ENCODE measurements at regions not wholly inside any gene's neighbourhood (a gene's known extent, or its start where the extent isn't known, plus 50 kb on each side); places are given as distances from the start of the nearest gene placed in this dataset.

DNA sequence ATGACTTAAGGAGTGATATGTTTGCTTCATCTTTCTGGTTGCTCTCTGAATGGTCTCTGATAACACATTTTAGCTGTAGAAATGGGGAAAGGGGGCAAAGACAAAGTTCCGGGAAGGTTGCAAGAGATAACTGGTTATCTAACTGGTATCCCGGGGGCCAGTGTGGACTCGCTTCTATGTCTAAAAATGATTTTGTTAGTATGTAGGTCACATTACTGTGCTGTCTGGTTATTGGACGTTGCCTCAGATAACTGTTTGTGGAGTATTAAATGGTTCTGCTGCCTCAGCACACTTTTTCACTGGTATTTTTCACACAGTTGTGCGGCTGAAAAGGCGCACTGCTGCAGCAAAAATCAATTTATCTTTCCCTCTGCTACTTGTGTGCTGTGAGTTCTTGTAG, 63.0 kb upstream of the ZNF536 start:
- DNase-seq (ENCODE audit: low spot score): no peak

DNA sequence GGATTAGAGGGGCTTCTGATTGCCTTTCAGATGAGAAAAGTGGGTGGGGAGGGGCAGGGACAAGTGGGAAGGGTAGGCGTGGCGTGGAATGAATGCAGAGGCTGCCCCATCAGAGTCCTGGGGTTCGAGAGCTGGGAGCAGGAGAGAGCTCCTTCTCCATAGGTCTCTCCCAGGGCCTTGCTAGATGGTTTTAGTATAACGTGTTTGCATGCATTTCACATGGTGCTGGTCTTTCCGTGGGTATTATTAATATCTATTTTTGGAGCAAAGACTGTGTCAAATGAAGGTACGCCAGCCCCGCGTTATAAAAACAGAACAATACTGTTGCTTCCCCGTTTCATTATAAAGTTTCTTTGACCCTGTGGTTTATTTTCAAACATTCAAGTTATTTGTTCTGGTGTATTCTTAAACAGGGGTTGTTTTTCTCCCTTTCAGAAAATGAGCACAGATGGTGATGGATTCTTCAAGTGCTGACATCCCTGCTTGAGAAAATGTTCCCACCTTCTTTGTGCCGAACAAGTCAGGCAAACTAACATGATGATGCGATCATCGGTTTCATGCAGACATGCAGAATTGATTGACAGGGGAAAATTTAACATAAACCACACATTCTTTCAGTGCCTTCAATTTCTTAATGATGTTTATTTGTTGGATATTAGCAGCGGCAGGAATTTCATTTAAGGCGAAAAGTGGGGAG, 62.1 kb upstream of the ZNF536 start:
- DNase-seq (ENCODE audit: low spot score): no peak

DNA sequence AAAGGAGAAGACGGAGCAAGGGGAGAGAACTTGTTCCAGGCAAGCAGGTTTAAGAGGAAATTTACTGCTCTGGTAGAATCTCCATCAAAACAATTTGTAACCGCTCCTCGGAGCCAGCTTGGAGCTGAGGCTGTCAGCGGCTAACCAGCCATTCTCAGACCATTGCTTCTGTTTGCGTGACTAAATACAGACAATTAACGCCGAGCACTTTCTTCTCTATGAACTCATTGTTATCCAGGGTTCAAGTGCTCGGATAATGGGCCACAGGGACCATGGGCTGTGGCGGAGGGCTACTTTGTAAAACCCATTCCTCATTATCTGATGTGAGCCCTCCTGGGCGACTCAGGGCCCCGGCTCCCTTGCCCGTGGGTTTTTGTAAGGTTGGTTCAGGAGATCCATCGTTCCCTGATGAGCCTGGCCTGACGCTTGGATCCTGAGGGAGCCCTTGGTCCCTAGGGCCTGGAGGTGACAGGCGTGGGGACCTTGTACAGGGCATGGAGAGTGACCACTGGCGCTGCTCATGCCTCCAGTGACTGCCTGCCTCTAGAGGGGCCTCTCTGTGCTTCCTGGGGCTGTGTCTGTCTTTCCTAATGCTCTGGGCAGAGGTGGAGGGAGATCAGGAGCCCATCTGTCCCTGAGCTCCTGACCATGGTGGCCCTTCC, 61.5 kb upstream of the ZNF536 start:
- DNase-seq (ENCODE audit: low spot score): no peak

DNA sequence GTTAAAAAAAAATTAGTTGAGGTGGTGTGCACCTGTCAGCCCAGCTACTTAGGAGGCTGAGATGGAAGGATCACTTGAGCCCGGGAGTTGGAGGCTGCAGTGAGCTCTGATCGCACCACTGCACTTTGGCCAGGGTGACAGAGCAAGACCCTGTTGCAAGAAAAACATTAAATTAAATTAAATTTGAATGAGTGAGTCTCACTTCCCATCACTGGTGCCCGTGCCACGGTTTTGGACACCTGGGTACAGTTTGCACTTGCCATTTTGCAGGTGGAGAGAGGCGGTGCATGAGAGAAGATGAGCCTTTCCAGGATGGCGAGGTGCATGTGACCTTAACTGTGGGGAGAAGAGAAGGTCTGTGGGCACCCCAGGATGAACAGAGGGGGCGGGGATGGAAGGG, 60.3 kb upstream of the ZNF536 start:
- DNase-seq (ENCODE audit: low spot score): no peak

DNA sequence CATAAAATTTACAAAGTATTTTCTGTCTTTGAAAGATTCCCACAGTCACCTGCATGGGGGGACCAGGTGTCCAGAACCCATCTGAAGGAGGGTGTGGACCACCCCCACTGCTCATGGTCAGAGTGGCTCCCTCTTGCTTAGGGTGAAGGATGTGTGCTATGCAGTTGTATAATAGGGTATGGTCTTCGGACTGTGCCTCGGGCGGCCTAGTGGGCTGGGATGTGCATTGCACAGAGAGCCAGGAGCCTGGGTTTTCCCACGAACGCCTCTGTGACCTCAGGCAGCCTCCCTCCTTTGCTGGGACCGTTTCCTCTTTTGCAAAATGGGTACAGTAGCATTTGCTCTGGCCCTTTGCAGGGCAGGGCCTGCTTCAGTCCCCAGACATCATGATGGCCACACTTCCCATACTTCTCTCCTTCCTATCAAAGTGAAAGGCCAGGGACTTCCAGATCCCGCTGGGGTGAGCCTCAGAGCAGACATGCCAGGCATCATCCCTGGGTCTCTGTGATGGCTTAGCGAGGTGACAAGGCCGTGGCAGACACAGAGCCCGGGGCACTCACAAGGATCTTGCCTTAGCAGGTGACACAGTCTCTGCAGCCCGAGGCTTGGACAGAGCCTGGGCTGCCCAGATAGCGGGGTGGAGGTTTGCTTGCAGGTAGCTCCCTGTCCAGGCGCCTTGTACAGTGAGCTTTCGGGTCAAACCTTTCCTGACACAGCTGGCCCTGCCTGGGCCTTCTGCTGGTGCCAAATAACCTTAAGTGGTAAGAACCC, 59.4 kb upstream of the ZNF536 start:
- DNase-seq (ENCODE audit: low spot score): no peak

DNA sequence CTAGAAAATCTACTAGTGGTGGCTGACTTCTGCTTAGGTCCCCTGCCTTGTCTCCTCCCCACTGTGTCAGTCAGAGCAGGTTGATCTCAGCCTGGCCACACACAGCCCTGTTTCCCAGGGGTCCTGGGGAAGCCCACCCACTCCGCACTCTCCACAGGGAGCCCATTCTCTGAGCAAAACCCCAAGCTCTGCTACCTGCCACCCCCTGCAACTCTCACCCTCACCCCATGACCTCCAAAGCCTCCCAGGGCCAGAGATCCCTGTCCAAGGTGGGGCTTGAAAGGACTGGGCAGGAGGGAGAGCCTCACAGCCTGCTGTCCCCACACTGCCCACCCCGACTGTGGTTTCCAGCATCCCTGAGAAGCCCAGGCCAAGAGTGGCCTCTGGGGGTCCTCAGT, 58.8 kb upstream of the ZNF536 start:
- DNase-seq (ENCODE audit: low spot score): no peak

DNA sequence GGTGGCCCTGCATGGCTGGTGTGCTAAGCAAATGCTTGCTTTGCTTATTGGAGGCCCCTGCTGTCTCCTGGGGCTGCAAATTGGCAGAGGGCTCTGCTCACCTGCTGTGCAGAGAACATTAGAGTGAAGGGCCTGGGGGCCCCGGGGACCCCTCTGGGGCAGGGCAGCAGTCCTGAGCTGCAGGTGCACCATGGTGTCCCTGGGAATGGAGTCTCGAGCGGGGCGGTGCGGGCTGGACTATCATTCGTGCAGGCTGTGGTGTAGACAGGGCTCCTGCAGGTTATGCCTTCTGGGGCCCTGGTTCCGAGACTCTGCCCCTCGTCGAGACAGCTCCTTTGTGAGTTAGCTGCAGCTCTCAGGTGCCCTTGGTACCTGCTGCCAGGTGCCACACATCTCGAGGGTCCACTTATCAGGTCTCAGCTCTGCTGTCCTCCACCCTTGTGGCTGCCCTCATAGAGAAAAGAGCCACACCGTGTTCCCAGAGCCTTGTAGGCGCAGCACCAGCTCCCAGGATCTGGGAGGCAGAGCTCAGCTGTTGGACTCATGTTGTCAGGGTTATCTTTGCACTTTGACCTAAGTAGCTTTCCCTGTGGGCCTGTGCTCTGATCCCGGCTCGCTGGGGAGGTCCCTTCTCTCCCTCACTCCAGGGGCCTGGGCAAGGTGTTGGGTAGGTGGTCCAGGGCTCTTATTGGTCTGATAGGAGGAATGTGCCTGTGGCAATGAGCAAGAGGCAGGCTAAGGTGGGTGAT, 58.0 kb upstream of the ZNF536 start:
- DNase-seq (ENCODE audit: low spot score): no peak

DNA sequence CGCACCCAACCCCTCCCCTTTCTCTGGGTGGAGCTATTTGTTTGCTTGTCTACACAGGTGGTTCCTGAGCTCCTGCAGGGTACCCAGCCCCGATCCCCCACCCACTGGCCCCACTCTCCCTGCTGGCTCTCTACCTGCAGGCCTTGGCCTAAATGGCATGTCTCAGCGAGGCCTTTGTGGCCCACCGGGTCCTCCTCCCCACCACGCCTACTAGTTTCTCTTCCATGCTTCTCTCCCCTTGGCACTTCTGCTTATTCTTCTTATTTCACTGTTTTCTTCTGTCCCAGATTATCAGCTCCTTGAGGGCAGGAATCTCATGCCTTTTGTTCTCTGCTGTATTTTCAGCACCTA, 57.4 kb upstream of the ZNF536 start:
- no peak for DNase-seq (ENCODE audit: low spot score)

DNA sequence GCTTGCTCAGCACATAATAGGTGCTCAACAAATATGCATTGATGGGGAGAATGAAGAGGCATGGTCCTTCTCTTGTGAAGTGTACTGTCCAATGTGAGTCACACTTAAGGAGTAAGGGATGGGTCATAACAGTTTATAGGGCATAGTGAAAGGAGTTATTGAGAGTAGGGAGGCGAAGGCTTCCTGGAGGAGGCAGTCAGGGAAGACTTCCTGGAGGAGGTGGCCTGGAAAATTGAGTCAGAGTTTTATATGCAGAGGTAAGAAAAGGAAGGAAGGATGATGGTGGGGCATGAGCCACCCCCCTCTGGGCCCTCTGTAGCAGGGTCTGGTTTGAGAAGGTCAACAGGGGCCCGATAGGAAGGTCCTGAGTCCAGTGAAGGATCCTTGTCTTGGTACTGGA, 57.0 kb upstream of the ZNF536 start:
- no peak for DNase-seq (ENCODE audit: low spot score)

DNA sequence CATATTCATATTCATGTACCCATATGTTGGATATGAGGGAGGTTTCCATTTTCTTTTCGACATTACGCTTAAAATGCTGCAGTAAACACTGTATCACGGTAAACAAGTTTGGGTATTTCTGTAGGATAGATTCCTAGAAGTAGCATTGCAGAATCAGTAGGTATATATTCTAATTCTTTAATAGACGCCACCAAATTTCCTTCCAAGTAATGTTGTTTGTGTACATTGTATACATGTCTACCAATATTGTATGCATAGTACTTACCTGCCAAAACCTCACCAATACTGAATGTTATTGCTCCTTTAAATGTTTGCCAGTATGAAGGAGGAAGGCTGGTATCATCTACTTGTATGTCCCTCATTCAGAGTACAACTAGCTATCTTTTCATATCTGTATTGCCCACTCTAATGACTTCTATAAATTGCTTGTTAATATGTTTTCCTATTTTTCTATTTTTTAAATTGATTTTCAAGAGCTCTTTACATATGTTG, 56.1 kb upstream of the ZNF536 start:
- no peak for DNase-seq (ENCODE audit: low spot score)

DNA sequence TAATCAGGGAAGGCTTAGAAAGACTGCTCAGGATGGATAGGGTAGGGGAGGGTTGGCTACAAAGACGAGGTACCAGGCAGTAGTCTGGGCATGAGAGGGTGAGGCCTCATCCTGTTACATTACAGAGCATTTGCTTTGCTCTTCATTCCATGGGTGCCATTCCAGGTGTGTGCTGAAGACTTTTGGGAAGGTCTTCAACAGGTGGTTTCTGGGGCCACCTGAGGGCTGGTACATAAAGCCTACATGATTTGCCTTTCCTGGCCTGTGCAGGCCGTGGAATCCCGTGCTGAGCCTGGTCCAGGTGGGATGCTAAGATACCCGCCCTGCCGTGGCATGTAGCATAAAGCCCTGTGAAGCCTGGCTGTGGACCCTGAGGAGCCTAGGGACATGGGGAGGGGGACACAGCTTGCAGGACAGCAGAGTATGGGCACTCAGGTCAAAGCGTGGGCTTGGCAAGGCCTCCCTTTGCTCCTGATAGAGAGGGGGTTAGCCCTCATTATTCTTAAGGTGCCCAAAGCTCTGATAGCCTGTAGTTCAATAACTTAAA, 55.6 kb upstream of the ZNF536 start:
- no peak for DNase-seq (ENCODE audit: low spot score)

DNA sequence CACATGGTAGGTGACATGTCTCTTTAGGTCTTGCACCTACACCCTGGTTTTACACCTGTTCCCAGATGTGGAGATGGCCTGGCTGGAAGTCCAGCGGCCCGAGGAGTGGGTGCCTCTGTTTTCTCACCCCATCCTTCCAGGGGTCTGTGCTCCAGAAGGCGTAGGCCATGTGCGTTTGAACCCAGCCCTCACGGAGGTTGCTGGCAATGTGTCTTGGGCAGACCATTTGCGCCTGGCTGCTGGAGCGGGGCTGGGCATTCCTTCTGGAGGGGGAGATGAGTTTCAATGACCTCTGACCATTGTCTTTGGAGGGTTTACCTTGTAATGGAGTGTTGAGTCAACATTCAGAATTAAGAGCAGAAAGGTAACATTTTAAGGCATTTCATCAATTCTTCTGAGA, 54.8 kb upstream of the ZNF536 start:
- no peak for DNase-seq (ENCODE audit: low spot score)

DNA sequence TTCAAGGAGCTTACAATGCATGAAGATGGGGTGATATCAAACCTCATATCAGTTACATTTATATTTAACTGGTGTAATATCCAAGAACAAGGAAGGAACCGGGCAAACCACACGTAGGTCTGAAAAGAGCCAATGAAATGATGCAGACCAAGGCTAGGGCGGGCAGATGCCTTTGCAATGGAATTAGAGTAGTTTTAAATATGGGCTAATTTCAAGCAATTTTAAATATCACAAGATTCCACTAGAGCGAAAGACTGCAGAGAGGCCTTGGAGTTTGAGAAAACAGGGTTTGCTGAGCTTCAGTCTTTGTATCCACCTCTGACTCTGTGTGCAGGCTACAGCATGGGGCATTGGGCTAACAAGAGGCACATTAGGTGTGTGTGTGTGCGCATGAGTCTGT, 53.9 kb upstream of the ZNF536 start:
- no peak for DNase-seq (ENCODE audit: low spot score)

DNA sequence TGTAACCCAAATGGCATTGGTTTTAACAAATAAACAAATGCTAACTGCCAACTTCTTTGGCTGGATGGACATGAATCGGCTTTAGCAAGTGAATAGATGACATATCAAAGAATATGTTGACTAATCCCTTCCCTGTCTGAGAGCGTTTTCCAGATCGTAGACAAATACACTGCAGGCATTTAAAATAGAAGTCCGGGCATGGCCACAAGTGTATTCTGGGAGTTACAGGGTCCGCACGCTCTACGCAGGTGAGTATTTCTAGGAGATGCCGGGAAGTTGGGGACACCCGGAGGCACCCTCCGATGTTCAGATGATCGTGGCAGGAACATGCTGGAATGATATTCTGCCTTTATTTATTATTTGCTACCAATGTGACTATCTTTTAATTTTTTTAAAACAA, 53.2 kb upstream of the ZNF536 start:
- no peak for DNase-seq (ENCODE audit: low spot score)

DNA sequence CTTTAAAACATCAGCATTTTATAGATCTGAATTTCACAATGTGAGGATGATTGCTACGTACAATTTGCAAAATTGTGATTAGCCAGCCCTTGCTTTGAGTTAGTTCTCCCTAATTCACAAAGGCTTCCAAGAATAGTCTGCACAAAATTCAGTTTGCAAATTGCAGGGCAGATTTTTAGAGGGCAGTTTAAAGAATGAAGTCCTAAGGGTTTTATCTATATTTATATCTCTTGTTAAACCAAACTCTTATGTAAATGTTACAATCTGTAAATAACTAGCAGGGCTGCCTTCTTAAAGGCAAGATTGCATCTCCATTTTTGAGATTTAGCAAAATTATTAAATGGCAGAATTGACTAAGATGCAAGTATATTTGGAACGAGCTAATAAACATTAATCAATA, 52.8 kb upstream of the ZNF536 start:
- no peak for DNase-seq (ENCODE audit: low spot score)

DNA sequence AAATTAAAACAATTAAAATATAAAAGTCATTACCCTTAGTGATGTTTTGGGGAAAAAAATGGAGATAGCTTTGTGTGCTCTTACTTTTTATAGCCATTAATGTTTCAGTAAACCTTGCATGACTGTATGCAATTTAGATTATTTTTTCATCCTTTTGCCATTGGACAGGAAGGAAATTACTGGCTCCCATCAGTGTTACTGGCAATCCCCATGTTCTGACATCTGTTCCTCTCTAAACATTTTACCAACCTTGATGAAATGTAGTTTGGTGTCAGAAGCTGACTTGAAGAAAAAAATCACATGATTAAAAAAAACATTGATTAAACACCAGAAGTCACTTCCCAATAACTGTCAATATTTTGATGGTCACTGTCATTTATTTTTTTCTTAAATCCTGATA, 52.3 kb upstream of the ZNF536 start:
- DNase-seq (ENCODE audit: low spot score): no peak

DNA sequence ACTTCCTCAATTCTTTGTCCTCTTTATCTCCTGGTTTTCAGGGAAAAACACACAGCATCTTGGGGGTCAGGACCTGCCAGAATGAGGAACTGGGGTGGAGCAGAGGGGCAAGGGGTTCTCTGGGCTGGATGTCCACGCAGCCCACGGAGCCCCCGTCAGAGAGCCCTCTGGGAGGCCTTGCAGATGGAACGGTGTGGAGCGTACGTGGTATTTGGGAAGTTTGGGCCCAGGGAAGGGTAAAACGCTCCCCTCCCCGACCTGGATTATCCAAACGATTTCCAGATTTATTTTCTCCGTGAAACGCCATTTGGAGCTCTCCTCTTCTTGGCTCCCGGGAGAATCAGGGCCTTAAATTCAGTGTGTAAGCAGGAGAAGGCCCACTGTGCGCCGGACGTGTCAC, 51.7 kb upstream of the ZNF536 start:
- DNase-seq (ENCODE audit: low spot score): no peak

DNA sequence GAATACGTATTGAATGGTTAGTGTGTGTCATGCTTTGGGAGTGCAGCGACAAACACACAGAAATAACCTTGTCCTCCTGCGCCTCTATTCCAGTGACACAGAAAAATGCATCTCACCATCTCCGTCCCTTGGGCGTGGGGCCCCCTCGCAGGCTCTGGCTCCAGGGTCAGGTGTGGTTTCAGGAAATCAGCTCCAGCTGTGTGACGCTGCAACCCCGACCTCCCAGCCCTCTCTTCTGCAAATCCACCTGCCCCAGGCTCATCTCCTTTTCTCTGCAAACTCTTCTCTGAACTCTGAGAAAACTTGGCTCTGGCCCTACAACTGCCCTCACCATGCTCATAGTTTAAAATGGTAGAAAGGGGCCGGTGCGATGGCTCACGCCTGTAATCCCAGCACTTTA, 51.3 kb upstream of the ZNF536 start:
- DNase-seq (ENCODE audit: low spot score): no peak
